B cell (primary cell): ENCODE measurements at regions not wholly inside any gene's neighbourhood (a gene's known extent, or its start where the extent isn't known, plus 50 kb on each side); places are given as distances from the start of the nearest gene placed in this dataset.

Experiments
- ATAC-seq: fragments of 200-7000 bp; cut with Tn5 transposase; one replicate; pipeline ENCODE4 v1.10.0; 2021; ENCODE audit warnings: low read depth, mild to moderate bottlenecking, moderate number of reproducible peaks, moderate library complexity
- CTCF ChIA-PET: fragments of 350-600 bp; sonication (Branson Sonifier 250); formaldehyde crosslinking; loops from one replicate; lab custom pipeline; 2021; ENCODE audit warnings: antibody characterized with exemption, inconsistent platforms; lab: Charles Lee
- POLR2A ChIA-PET: fragments of 350-600 bp; sonication (Branson Sonifier 250); formaldehyde crosslinking; loops from one replicate; lab custom pipeline; 2021; ENCODE audit warnings: antibody characterized with exemption; lab: Charles Lee
- DNase-seq: peaks from one replicate; pipeline ENCODE4 v3.0.0; 2013
- H2AFZ ChIP-seq: 2 replicates; pipeline ENCODE4 v1.6.1; 2012; ENCODE audit warnings: mild to moderate bottlenecking, low read depth, low read length; ENCODE audit not compliant: insufficient read depth, poor library complexity, severe bottlenecking
- H3K27ac ChIP-seq, 2 donors: 1 replicate in 1 of 2; 2 replicates in 1 of 2; pipeline ENCODE4 v1.5.1; 2012 to 2013; ENCODE audit warnings: low read length in 2 of 2, mild to moderate bottlenecking in 2 of 2, moderate library complexity in 1 of 2
- H3K27me3 ChIP-seq, 4 experiments: fragments of 200-600 bp in 1 of 4; sonication (generic) in 1 of 4; replicated peaks in 1 of 4; 1 replicate in 2 of 4; 2 replicates in 2 of 4; pipeline versions ENCODE4 v1.6.1 to v1.7.0; 2013 to 2016; ENCODE audit warnings: low read length in 3 of 4, mild to moderate bottlenecking in 2 of 4, mixed read lengths in 1 of 4, moderate library complexity in 1 of 4; ENCODE audit not compliant: insufficient read depth in 4 of 4, control insufficient read depth in 3 of 4; ENCODE audit errors: control extremely low read depth in 1 of 4
- H3K36me3 ChIP-seq, 2 experiments: replicated peaks in 1 of 2; 1 replicate in 1 of 2; 2 replicates in 1 of 2; pipeline versions ENCODE4 v1.6.1 to v1.7.1; 2013; ENCODE audit warnings: low read length in 1 of 2; ENCODE audit not compliant: insufficient read depth in 2 of 2, control insufficient read depth in 1 of 2; ENCODE audit errors: control extremely low read depth in 1 of 2, extremely low read depth in 1 of 2
- H3K4me1 ChIP-seq, 2 donors: fragments of 200-600 bp in 1 of 2; sonication (generic) in 1 of 2; 1 replicate in 1 of 2; 2 replicates in 1 of 2; pipeline versions ENCODE4 v1.5.1 to v1.6.1; 2013 to 2017; ENCODE audit warnings: low read length in 2 of 2; ENCODE audit not compliant: control insufficient read depth in 2 of 2, insufficient read depth in 2 of 2
- H3K4me2 ChIP-seq: replicated peaks from 2 replicates; pipeline ENCODE3; 2012; ENCODE audit warnings: mild to moderate bottlenecking, low read depth, low read length; ENCODE audit not compliant: poor library complexity, severe bottlenecking
- H3K4me3 ChIP-seq, 5 experiments: fragments of 200-600 bp in 1 of 5; sonication (generic) in 1 of 5; 1 replicate in 3 of 5; 2 replicates in 2 of 5; pipeline versions ENCODE4 v1.5.1 to v1.7.0; 2011 to 2016; ENCODE audit warnings: low read length in 4 of 5, mild to moderate bottlenecking in 4 of 5, low read depth in 2 of 5, control low read depth in 1 of 5, moderate library complexity in 1 of 5; ENCODE audit not compliant: insufficient read depth in 1 of 5; ENCODE audit errors: control extremely low read depth in 1 of 5, extremely low read depth in 1 of 5
- H3K79me2 ChIP-seq: fragments of 200-600 bp; sonication (generic); one replicate; pipeline ENCODE4 v1.6.0; 2016; ENCODE audit warnings: low read length; ENCODE audit not compliant: control insufficient read depth, insufficient read depth
- H3K9ac ChIP-seq: fragments of 200-600 bp; sonication (generic); 2 replicates; pipeline ENCODE4 v1.6.1; 2017; ENCODE audit warnings: mild to moderate bottlenecking, low read length, moderate library complexity
- H3K9me3 ChIP-seq, 3 donors: one replicate each; pipeline versions ENCODE4 v1.6.1 to v1.7.1; 2013; ENCODE audit warnings: low read length in 2 of 3; ENCODE audit not compliant: control insufficient read depth in 2 of 3, insufficient read depth in 1 of 3; ENCODE audit errors: control extremely low read depth in 1 of 3
- H4K20me1 ChIP-seq: 2 replicates; pipeline ENCODE4 v1.6.0; 2012; ENCODE audit warnings: mild to moderate bottlenecking, low read length; ENCODE audit not compliant: insufficient read depth, control insufficient read depth, poor library complexity, severe bottlenecking
- H3K27ac Mint-ChIP-seq: one replicate; pipeline ENCODE4 v1.8.0; 2021; ENCODE audit warnings: mixed read lengths
- H3K27me3 Mint-ChIP-seq: one replicate; pipeline ENCODE4 v1.8.0; 2021; ENCODE audit warnings: mixed read lengths
- H3K4me1 Mint-ChIP-seq: one replicate; pipeline ENCODE4 v1.8.0; 2021; ENCODE audit warnings: mixed read lengths
- H3K4me3 Mint-ChIP-seq: one replicate; pipeline ENCODE4 v1.8.0; 2021; ENCODE audit warnings: mixed read lengths
- H3K9me3 Mint-ChIP-seq: one replicate; pipeline ENCODE4 v1.8.0; 2022; ENCODE audit warnings: mixed read lengths; ENCODE audit not compliant: insufficient read depth
- CTCF ChIP-seq: fragments of 200-600 bp; IDR thresholded peaks from one replicate; pipeline ENCODE4 v1.8.0; 2022; ENCODE audit warnings: antibody characterized with exemption, mild to moderate bottlenecking
- EZH2 ChIP-seq: IDR thresholded peaks from 2 replicates; pipeline ENCODE4 v1.6.1; 2012; ENCODE audit warnings: borderline replicate concordance, low read depth, mild to moderate bottlenecking, moderate library complexity, low read length; ENCODE audit not compliant: insufficient read depth, poor library complexity, severe bottlenecking
- WGBS: methylation state at CpG from one replicate; pipeline ENCODE4 v1.1.5; 2013; ENCODE audit warnings: missing lambda C conversion rate; ENCODE audit not compliant: insufficient coverage; 5-methylcytosine and 5-hydroxymethylcytosine counted together
- intact Hi-C: fragments of 100-400 bp; cut with micrococcal nuclease; formaldehyde crosslinking; loops from one replicate; pipeline ENCODE4 v1.10.0; 2022

GRCh38 chr11:13094930-13095687, 86.0 kb downstream of the RASSF10 start:
- no peak for TF ChIP-seq CTCF
- no peak for TF ChIP-seq EZH2
- no peaks in the 10 kb centered on the region for H3K36me3 ChIP-seq
- Mint-ChIP-seq H3K4me3 (no peak overlapping the region), H3K4me1 (no peaks in the 10 kb centered on the region), H3K27me3 (peaks cover 11% of the 10 kb centered on the region), H3K9me3 (no peaks in the 10 kb centered on the region), H3K27ac (no peak overlapping the region)
- no peak overlapping the region for H3K4me3 ChIP-seq
- H3K4me1 ChIP-seq, result no peaks in the 10 kb centered on the region
- 100% methylated on average over 2 of the region's 6 CpGs for WGBS
- ATAC-seq (no peak), DNase-seq (no peak)
- no peak overlapping the region for H2AFZ ChIP-seq
- no peaks in the 10 kb centered on the region for H3K79me2 ChIP-seq
- H4K20me1 ChIP-seq, result no peaks in the 10 kb centered on the region
- intact Hi-C loops, result no loop called here
- no peak overlapping the region for H3K9ac ChIP-seq
- peaks cover 0 to 1% (median 0%) of the 10 kb centered on the region in 3 donors for H3K9me3 ChIP-seq
- ChIA-PET POLR2A (no interaction called here), CTCF (no interaction called here)
- H3K27me3 ChIP-seq, result no peaks in the 10 kb centered on the region
- H3K27ac ChIP-seq, result no peak overlapping the region
- no peak overlapping the region for H3K4me2 ChIP-seq

GRCh38 chr11:13098063-13098462, 88.9 kb downstream of the RASSF10 start:
- H3K4me2 ChIP-seq, result no peak overlapping the region
- H3K79me2 ChIP-seq, result no peaks in the 10 kb centered on the region
- no peaks in the 10 kb centered on the region for H3K27me3 ChIP-seq
- no peak overlapping the region for H3K9ac ChIP-seq
- no peaks in the 10 kb centered on the region for H3K4me1 ChIP-seq
- POLR2A ChIA-PET, result no interaction called here
- DNase-seq (no peak), ATAC-seq (no peak)
- H3K9me3 Mint-ChIP-seq, result no peaks in the 10 kb centered on the region
- no peak overlapping the region for H3K4me3 ChIP-seq
- CTCF ChIA-PET, result no interaction called here
- no peak overlapping the region for H3K27ac Mint-ChIP-seq
- no peak overlapping the region for H2AFZ ChIP-seq
- H3K4me1 Mint-ChIP-seq, result no peaks in the 10 kb centered on the region
- no peak overlapping the region for H3K4me3 Mint-ChIP-seq
- TF ChIP-seq CTCF, result no peak
- TF ChIP-seq EZH2, result no peak
- H4K20me1 ChIP-seq, result no peaks in the 10 kb centered on the region
- H3K27me3 Mint-ChIP-seq, result peaks cover 18% of the 10 kb centered on the region
- no peak overlapping the region for H3K27ac ChIP-seq
- no peaks in the 10 kb centered on the region for H3K36me3 ChIP-seq
- H3K9me3 ChIP-seq, result peaks cover 0 to 1% (median 0%) of the 10 kb centered on the region in 3 donors
- intact Hi-C loops, result no loop called here
- WGBS, result 96% methylated on average over 2 of the region's 3 CpGs
